Neural cell (in vitro differentiated cells): ENCODE measurements at regions not wholly inside any gene's neighbourhood (a gene's known extent, or its start where the extent isn't known, plus 50 kb on each side); places are given as distances from the start of the nearest gene placed in this dataset.

Experiments
- CTCF ChIP-seq: fragments of 450-650 bp; IDR thresholded peaks from 2 replicates; pipeline ENCODE4 v1.5.1; 2014; ENCODE audit warnings: antibody characterized with exemption, mild to moderate bottlenecking, moderate library complexity; ENCODE audit not compliant: poor library complexity, severe bottlenecking
- EZH2 ChIP-seq: fragments of 200-600, 300-800 bp; shearing (Covaris generic), sonication (generic); IDR thresholded peaks from 2 replicates; pipeline ENCODE4 v1.6.1; 2014; ENCODE audit warnings: antibody characterized with exemption, low read length, borderline replicate concordance, mild to moderate bottlenecking; ENCODE audit not compliant: insufficient read depth, poor library complexity, severe bottlenecking
- POLR2AphosphoS5 ChIP-seq: IDR thresholded peaks from 2 replicates; pipeline ENCODE4 v1.6.1; 2012

GRCh38 chr10:8334631-8335030, 280.1 kb downstream of the GATA3 start:
- TF ChIP-seq CTCF (no peak), POLR2AphosphoS5 (no peak), EZH2 (no peak)
